ENCODE measurements at regions not wholly inside any gene's neighbourhood (a gene's known extent, or its start where the extent isn't known, plus 50 kb on each side); places are given as distances from the start of the nearest gene placed in this dataset.

- intact Hi-C loops (cut with micrococcal nuclease): no loop called here
- Mint-ChIP-seq H3K36me3 (ENCODE audit: low read depth) (no peaks in the 10 kb centered on the region), H3K4me3 (no peak overlapping the region)
These were observed 905.3 kb upstream of the ALCAM start for GRCh38 chr3:104461431-104461830.

GRCh38 chr3:104472221-104472620 is 894.5 kb upstream of the ALCAM start:
- no peaks in the 10 kb centered on the region for H3K36me3 Mint-ChIP-seq (ENCODE audit: low read depth)
- no peaks in the 10 kb centered on the region for H3K4me1 Mint-ChIP-seq (ENCODE audit: low read depth)

More at GRCh38 chr3:104461431-104461830, 905.3 kb upstream of the ALCAM start:
- no peaks in the 10 kb centered on the region for H3K27me3 Mint-ChIP-seq (ENCODE audit: insufficient read depth)
- peaks cover 7% of the 10 kb centered on the region for H3K9me3 Mint-ChIP-seq
- DNase-seq (ENCODE audit: low spot score): no peak
- H3K27ac Mint-ChIP-seq: no peak overlapping the region
- H3K4me1 Mint-ChIP-seq (ENCODE audit: low read depth): no peaks in the 10 kb centered on the region

GRCh38 chr3:104474011-104474410 is 892.7 kb upstream of the ALCAM start:
- Mint-ChIP-seq H3K4me1 (ENCODE audit: low read depth) (no peaks in the 10 kb centered on the region), H3K27me3 (ENCODE audit: insufficient read depth) (no peaks in the 10 kb centered on the region), H3K27ac (no peak overlapping the region), H3K4me3 (no peak overlapping the region), H3K36me3 (ENCODE audit: low read depth) (no peaks in the 10 kb centered on the region), H3K9me3 (no peaks in the 10 kb centered on the region)
- DNase-seq (ENCODE audit: low spot score): no peak
- intact Hi-C loops (cut with micrococcal nuclease): no loop called here

More at GRCh38 chr3:104472221-104472620, 894.5 kb upstream of the ALCAM start:
- Mint-ChIP-seq H3K27ac (no peak overlapping the region), H3K9me3 (no peaks in the 10 kb centered on the region), H3K4me3 (no peak overlapping the region), H3K27me3 (ENCODE audit: insufficient read depth) (no peaks in the 10 kb centered on the region)
- intact Hi-C loops (cut with micrococcal nuclease): no loop called here
- no peak for DNase-seq (ENCODE audit: low spot score)

GRCh38 chr3:104503022-104503421 is 863.7 kb upstream of the ALCAM start:
- Mint-ChIP-seq H3K27ac (no peak overlapping the region), H3K27me3 (ENCODE audit: insufficient read depth) (no peaks in the 10 kb centered on the region), H3K36me3 (ENCODE audit: low read depth) (no peaks in the 10 kb centered on the region), H3K9me3 (peaks cover 4% of the 10 kb centered on the region), H3K4me3 (no peak overlapping the region), H3K4me1 (ENCODE audit: low read depth) (no peaks in the 10 kb centered on the region)
- intact Hi-C loops (cut with micrococcal nuclease): no loop called here
- DNase-seq (ENCODE audit: low spot score): no peak

- no peaks in the 10 kb centered on the region for H3K9me3 Mint-ChIP-seq
- H3K4me3 Mint-ChIP-seq: no peak overlapping the region
- no peak overlapping the region for H3K27ac Mint-ChIP-seq
- H3K36me3 Mint-ChIP-seq (ENCODE audit: low read depth): no peaks in the 10 kb centered on the region
- no peak for DNase-seq (ENCODE audit: low spot score)
- intact Hi-C loops (cut with micrococcal nuclease): no loop called here
- no peaks in the 10 kb centered on the region for H3K27me3 Mint-ChIP-seq (ENCODE audit: insufficient read depth)
- H3K4me1 Mint-ChIP-seq (ENCODE audit: low read depth): no peaks in the 10 kb centered on the region
These were observed 856.4 kb upstream of the ALCAM start for GRCh38 chr3:104510131-104510849.

- Mint-ChIP-seq H3K9me3 (no peaks in the 10 kb centered on the region), H3K4me3 (no peak overlapping the region), H3K27me3 (ENCODE audit: insufficient read depth) (no peaks in the 10 kb centered on the region), H3K36me3 (ENCODE audit: low read depth) (no peaks in the 10 kb centered on the region), H3K27ac (no peak overlapping the region), H3K4me1 (ENCODE audit: low read depth) (no peaks in the 10 kb centered on the region)
- DNase-seq (ENCODE audit: low spot score): no peak
- intact Hi-C loops (cut with micrococcal nuclease): no loop called here
These were observed 852.3 kb upstream of the ALCAM start for GRCh38 chr3:104514371-104514770.

GRCh38 chr3:104514776-104515175 is 851.9 kb upstream of the ALCAM start:
- Mint-ChIP-seq H3K4me1 (ENCODE audit: low read depth) (no peaks in the 10 kb centered on the region), H3K27me3 (ENCODE audit: insufficient read depth) (no peaks in the 10 kb centered on the region), H3K9me3 (no peaks in the 10 kb centered on the region), H3K4me3 (no peak overlapping the region), H3K36me3 (ENCODE audit: low read depth) (no peaks in the 10 kb centered on the region), H3K27ac (no peak overlapping the region)
- no peak for DNase-seq (ENCODE audit: low spot score)
- intact Hi-C loops (cut with micrococcal nuclease): no loop called here

GRCh38 chr3:104519068-104519467 is 847.6 kb upstream of the ALCAM start:
- Mint-ChIP-seq H3K27ac (no peak overlapping the region), H3K4me1 (ENCODE audit: low read depth) (no peaks in the 10 kb centered on the region), H3K27me3 (ENCODE audit: insufficient read depth) (no peaks in the 10 kb centered on the region), H3K36me3 (ENCODE audit: low read depth) (no peaks in the 10 kb centered on the region), H3K4me3 (no peak overlapping the region), H3K9me3 (no peaks in the 10 kb centered on the region)
- no peak for DNase-seq (ENCODE audit: low spot score)
- intact Hi-C loops (cut with micrococcal nuclease): no loop called here

GRCh38 chr3:104519468-104520227 is 847.1 kb upstream of the ALCAM start:
- no peak overlapping the region for H3K27ac Mint-ChIP-seq

GRCh38 chr3:104520228-104520655 is 846.5 kb upstream of the ALCAM start:
- Mint-ChIP-seq H3K27me3 (ENCODE audit: insufficient read depth) (no peaks in the 10 kb centered on the region), H3K36me3 (ENCODE audit: low read depth) (no peaks in the 10 kb centered on the region), H3K4me1 (ENCODE audit: low read depth) (no peaks in the 10 kb centered on the region), H3K9me3 (no peaks in the 10 kb centered on the region), H3K4me3 (no peak overlapping the region), H3K27ac (no peak overlapping the region)
- intact Hi-C loops (cut with micrococcal nuclease): no loop called here
- DNase-seq (ENCODE audit: low spot score): no peak

More at GRCh38 chr3:104519468-104520227, 847.1 kb upstream of the ALCAM start:
- intact Hi-C loops (cut with micrococcal nuclease): no loop called here
- no peaks in the 10 kb centered on the region for H3K36me3 Mint-ChIP-seq (ENCODE audit: low read depth)
- no peaks in the 10 kb centered on the region for H3K4me1 Mint-ChIP-seq (ENCODE audit: low read depth)
- no peak for DNase-seq (ENCODE audit: low spot score)
- no peaks in the 10 kb centered on the region for H3K9me3 Mint-ChIP-seq
- H3K27me3 Mint-ChIP-seq (ENCODE audit: insufficient read depth): no peaks in the 10 kb centered on the region
- H3K4me3 Mint-ChIP-seq: no peak overlapping the region

- H3K27me3 Mint-ChIP-seq (ENCODE audit: insufficient read depth): no peaks in the 10 kb centered on the region
- H3K36me3 Mint-ChIP-seq (ENCODE audit: low read depth): no peaks in the 10 kb centered on the region
- intact Hi-C loops (cut with micrococcal nuclease): no loop called here
- no peak for DNase-seq (ENCODE audit: low spot score)
- H3K4me1 Mint-ChIP-seq (ENCODE audit: low read depth): no peaks in the 10 kb centered on the region
- H3K4me3 Mint-ChIP-seq: no peak overlapping the region
- no peak overlapping the region for H3K27ac Mint-ChIP-seq
- H3K9me3 Mint-ChIP-seq: no peaks in the 10 kb centered on the region
These were observed 844.9 kb upstream of the ALCAM start for GRCh38 chr3:104521606-104522336.

- no peak for DNase-seq (ENCODE audit: low spot score)
- Mint-ChIP-seq H3K9me3 (no peaks in the 10 kb centered on the region), H3K27ac (no peak overlapping the region), H3K27me3 (ENCODE audit: insufficient read depth) (no peaks in the 10 kb centered on the region), H3K4me1 (ENCODE audit: low read depth) (no peaks in the 10 kb centered on the region), H3K36me3 (ENCODE audit: low read depth) (no peaks in the 10 kb centered on the region), H3K4me3 (no peak overlapping the region)
- intact Hi-C loops (cut with micrococcal nuclease): no loop called here
These were observed 843.6 kb upstream of the ALCAM start for GRCh38 chr3:104523136-104523535.

GRCh38 chr3:104526901-104527401 is 839.8 kb upstream of the ALCAM start:
- H3K27me3 Mint-ChIP-seq (ENCODE audit: insufficient read depth): no peaks in the 10 kb centered on the region
- intact Hi-C loops (cut with micrococcal nuclease): no loop called here
- no peaks in the 10 kb centered on the region for H3K9me3 Mint-ChIP-seq
- no peak overlapping the region for H3K4me3 Mint-ChIP-seq
- H3K27ac Mint-ChIP-seq: no peak overlapping the region
- DNase-seq (ENCODE audit: low spot score): no peak
- H3K4me1 Mint-ChIP-seq (ENCODE audit: low read depth): no peaks in the 10 kb centered on the region
- no peaks in the 10 kb centered on the region for H3K36me3 Mint-ChIP-seq (ENCODE audit: low read depth)
